ENCODE measurements at regions not wholly inside any gene's neighbourhood (a gene's known extent, or its start where the extent isn't known, plus 50 kb on each side); places are given as distances from the start of the nearest gene placed in this dataset.

DNA sequence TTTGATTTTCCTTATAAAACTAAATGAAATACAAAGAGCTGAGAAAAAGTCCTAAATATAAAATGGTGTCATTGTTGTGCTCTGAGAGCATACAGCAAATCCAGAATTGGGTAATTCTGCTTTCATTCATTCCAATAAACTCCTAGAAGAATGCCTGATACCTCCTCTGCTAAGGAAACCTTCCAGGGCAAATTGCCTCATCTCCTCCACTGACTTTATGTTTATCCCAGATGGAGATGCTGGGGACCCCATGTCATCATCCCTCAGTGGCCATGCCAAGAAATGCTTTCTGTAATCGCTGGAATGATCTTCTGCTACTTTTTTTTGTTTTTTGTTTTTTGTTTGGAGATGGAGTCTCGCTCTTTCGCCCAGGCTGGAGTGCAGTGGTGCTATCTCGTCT lies 119.3 kb upstream of the PRKCQ start:
- TF ChIP-seq ZNF3 (CRISPR knock-in tag; IDR thresholded peaks at IDR 0.05) (no peak), KDM4B (IDR thresholded peaks at IDR 0.05; ENCODE audit: borderline replicate concordance in 2 of 2, low read depth in 1 of 2) (no peak), CBX5 (IDR thresholded peaks at IDR 0.05; ENCODE audit: borderline replicate concordance, low read depth) (no peak), TARDBP (IDR thresholded peaks at IDR 0.05) (no peak), SMAD4 (CRISPR knock-in tag; conservative IDR thresholded peaks at IDR 0.05) (no peak), ZNF263 (CRISPR knock-in tag; IDR thresholded peaks at IDR 0.05; ENCODE audit: borderline replicate concordance) (no peak), RNF2 (IDR thresholded peaks at IDR 0.05) (no peak)
- TF ChIP-seq, protein P1, sequence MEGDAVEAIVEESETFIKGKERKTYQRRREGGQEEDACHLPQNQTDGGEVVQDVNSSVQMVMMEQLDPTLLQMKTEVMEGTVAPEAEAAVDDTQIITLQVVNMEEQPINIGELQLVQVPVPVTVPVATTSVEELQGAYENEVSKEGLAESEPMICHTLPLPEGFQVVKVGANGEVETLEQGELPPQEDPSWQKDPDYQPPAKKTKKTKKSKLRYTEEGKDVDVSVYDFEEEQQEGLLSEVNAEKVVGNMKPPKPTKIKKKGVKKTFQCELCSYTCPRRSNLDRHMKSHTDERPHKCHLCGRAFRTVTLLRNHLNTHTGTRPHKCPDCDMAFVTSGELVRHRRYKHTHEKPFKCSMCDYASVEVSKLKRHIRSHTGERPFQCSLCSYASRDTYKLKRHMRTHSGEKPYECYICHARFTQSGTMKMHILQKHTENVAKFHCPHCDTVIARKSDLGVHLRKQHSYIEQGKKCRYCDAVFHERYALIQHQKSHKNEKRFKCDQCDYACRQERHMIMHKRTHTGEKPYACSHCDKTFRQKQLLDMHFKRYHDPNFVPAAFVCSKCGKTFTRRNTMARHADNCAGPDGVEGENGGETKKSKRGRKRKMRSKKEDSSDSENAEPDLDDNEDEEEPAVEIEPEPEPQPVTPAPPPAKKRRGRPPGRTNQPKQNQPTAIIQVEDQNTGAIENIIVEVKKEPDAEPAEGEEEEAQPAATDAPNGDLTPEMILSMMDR (IDR thresholded peaks at IDR 0.05 in 2 of 3, conservative IDR thresholded peaks at IDR 0.05 in 1 of 3; ENCODE audit: insufficient read depth in 2 of 3, low read depth in 1 of 3, low read length in 3 of 3), result no peak
